ENCODE measurements at regions not wholly inside any gene's neighbourhood (a gene's known extent, or its start where the extent isn't known, plus 50 kb on each side); places are given as distances from the start of the nearest gene placed in this dataset.

DNA sequence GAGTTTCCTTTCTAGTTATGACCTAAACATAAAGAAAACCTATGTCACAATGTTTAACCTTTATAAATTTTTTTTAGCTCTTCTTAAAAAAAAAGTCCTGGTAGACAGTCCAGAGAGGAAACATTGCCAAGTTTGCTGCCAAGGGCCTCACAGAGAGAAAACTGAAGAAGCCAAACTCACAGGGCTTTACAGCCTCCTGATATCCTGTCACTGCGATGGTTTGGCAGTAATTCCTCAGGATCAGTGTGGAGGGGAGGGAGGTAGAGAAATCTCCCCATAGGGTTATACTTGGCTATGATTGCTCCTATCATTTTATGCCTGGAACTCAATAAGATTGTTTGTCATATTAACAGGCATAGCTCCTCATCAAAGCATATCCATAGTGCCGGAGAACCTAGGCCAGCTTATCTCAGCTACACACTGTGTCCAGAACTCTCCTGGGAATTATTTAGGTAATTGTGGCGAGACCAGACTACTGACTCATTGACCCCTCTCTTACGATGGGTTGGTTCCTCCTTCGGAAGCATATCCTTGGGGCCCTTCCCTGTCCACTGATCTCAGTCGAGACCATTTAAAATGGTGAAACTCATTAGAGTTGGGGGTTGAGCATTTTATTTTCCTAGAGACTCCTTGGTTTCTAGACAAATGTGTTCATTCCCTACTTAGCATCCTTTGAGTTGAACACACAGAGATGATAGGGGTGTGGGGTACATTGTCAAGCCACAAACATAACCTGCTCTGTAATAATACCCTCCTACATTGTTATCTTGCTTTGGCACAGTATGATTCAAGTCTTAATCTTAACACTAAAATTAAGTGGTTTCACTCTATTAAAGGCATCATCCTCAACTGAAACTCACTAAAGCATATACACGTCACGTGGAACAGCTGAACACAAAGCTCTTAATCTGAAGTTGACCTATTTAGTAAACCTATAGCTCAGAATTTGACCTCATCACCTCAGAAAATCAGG lies 53.4 kb upstream of the TMC1 start:
- no peak overlapping the region for H3K4me2 ChIP-seq
- no peaks in the 10 kb centered on the region for H3K36me3 ChIP-seq (replicated peaks in 1 of 2; ENCODE audit: control insufficient read depth in 1 of 2, insufficient read depth in 2 of 2, low read length in 1 of 2)
- H3K79me2 ChIP-seq (ENCODE audit: insufficient read depth) = no peaks in the 10 kb centered on the region
- no peak overlapping the region for H3K4me3 ChIP-seq (ENCODE audit: low read depth in 2 of 2, low read length in 1 of 2)
- no peaks in the 10 kb centered on the region for H3F3A ChIP-seq (replicated peaks; ENCODE audit: insufficient read depth)
- H3K9me2 ChIP-seq = no peaks in the 10 kb centered on the region
- H3K4me1 ChIP-seq (ENCODE audit: control insufficient read depth in 1 of 2, insufficient read depth in 2 of 2, low read depth in 1 of 2, low read length in 1 of 2) = no peaks in the 10 kb centered on the region
- H3K27me3 ChIP-seq (ENCODE audit: insufficient read depth) = no peaks in the 10 kb centered on the region
- DNase-seq = no peak
- TF ChIP-seq RFX5 (IDR thresholded peaks at IDR 0.05; ENCODE audit: low read length) (no peak), FOXJ3 (CRISPR knock-in tag; IDR thresholded peaks at IDR 0.05) (no peak), SIN3A (IDR thresholded peaks at IDR 0.05; ENCODE audit: borderline replicate concordance, low read depth, low read length) (no peak), RAD21 (IDR thresholded peaks at IDR 0.05; ENCODE audit: low read length) (no peak), TEAD4 (IDR thresholded peaks at IDR 0.05; ENCODE audit: borderline replicate concordance, insufficient read depth) (no peak), MAX (IDR thresholded peaks at IDR 0.05; ENCODE audit: low read depth) (no peak), NRF1 (IDR thresholded peaks at IDR 0.05; ENCODE audit: low read depth, low read length) (no peak), FOXM1 (IDR thresholded peaks at IDR 0.05; ENCODE audit: low read depth) (no peak), CHD2 (IDR thresholded peaks at IDR 0.05; ENCODE audit: low read length, partially characterized antibody) (no peak), EZH2phosphoT487 (IDR thresholded peaks at IDR 0.05; ENCODE audit: borderline replicate concordance, low read depth) (no peak), TCF12 (IDR thresholded peaks at IDR 0.05) (no peak), POLR2AphosphoS5 (IDR thresholded peaks at IDR 0.05; ENCODE audit: low read depth, low read length) (no peak), ELF1 (IDR thresholded peaks at IDR 0.05) (no peak)
- TF ChIP-seq, protein P1, sequence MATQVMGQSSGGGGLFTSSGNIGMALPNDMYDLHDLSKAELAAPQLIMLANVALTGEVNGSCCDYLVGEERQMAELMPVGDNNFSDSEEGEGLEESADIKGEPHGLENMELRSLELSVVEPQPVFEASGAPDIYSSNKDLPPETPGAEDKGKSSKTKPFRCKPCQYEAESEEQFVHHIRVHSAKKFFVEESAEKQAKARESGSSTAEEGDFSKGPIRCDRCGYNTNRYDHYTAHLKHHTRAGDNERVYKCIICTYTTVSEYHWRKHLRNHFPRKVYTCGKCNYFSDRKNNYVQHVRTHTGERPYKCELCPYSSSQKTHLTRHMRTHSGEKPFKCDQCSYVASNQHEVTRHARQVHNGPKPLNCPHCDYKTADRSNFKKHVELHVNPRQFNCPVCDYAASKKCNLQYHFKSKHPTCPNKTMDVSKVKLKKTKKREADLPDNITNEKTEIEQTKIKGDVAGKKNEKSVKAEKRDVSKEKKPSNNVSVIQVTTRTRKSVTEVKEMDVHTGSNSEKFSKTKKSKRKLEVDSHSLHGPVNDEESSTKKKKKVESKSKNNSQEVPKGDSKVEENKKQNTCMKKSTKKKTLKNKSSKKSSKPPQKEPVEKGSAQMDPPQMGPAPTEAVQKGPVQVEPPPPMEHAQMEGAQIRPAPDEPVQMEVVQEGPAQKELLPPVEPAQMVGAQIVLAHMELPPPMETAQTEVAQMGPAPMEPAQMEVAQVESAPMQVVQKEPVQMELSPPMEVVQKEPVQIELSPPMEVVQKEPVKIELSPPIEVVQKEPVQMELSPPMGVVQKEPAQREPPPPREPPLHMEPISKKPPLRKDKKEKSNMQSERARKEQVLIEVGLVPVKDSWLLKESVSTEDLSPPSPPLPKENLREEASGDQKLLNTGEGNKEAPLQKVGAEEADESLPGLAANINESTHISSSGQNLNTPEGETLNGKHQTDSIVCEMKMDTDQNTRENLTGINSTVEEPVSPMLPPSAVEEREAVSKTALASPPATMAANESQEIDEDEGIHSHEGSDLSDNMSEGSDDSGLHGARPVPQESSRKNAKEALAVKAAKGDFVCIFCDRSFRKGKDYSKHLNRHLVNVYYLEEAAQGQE (IDR thresholded peaks at IDR 0.05; ENCODE audit: low read depth, low read length) = no peak
- TF ChIP-seq, protein P2, sequence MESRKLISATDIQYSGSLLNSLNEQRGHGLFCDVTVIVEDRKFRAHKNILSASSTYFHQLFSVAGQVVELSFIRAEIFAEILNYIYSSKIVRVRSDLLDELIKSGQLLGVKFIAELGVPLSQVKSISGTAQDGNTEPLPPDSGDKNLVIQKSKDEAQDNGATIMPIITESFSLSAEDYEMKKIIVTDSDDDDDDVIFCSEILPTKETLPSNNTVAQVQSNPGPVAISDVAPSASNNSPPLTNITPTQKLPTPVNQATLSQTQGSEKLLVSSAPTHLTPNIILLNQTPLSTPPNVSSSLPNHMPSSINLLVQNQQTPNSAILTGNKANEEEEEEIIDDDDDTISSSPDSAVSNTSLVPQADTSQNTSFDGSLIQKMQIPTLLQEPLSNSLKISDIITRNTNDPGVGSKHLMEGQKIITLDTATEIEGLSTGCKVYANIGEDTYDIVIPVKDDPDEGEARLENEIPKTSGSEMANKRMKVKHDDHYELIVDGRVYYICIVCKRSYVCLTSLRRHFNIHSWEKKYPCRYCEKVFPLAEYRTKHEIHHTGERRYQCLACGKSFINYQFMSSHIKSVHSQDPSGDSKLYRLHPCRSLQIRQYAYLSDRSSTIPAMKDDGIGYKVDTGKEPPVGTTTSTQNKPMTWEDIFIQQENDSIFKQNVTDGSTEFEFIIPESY (IDR thresholded peaks at IDR 0.05; ENCODE audit: borderline replicate concordance, low read depth) = no peak
- ChIA-PET CTCF (no interaction called here), POLR2A (no interaction called here)
- no peak overlapping the region for H3K27ac ChIP-seq (ENCODE audit: low read depth in 2 of 2, low read length in 1 of 2)
- H3K9me3 ChIP-seq = no peaks in the 10 kb centered on the region
- WGBS (ENCODE audit: low lambda C conversion rate) = 30% methylated on average over 8 of the region's 8 CpGs
- no peak overlapping the region for H3K9ac ChIP-seq
- no peaks in the 10 kb centered on the region for H4K20me1 ChIP-seq (ENCODE audit: insufficient read depth)
- peak overlapping the region; percentile 26; the same call in 1 of the 2 replicates for H2AFZ ChIP-seq (ENCODE audit: low read depth)
